ENCODE measurements at regions not wholly inside any gene's neighbourhood (a gene's known extent, or its start where the extent isn't known, plus 50 kb on each side); places are given as distances from the start of the nearest gene placed in this dataset.

GRCh38 chr16:79334127-79334526 lies 266.4 kb downstream of the MAF start:
- TF ChIP-seq, protein P1, sequence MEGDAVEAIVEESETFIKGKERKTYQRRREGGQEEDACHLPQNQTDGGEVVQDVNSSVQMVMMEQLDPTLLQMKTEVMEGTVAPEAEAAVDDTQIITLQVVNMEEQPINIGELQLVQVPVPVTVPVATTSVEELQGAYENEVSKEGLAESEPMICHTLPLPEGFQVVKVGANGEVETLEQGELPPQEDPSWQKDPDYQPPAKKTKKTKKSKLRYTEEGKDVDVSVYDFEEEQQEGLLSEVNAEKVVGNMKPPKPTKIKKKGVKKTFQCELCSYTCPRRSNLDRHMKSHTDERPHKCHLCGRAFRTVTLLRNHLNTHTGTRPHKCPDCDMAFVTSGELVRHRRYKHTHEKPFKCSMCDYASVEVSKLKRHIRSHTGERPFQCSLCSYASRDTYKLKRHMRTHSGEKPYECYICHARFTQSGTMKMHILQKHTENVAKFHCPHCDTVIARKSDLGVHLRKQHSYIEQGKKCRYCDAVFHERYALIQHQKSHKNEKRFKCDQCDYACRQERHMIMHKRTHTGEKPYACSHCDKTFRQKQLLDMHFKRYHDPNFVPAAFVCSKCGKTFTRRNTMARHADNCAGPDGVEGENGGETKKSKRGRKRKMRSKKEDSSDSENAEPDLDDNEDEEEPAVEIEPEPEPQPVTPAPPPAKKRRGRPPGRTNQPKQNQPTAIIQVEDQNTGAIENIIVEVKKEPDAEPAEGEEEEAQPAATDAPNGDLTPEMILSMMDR (IDR thresholded peaks at IDR 0.05), result no peak
- no peak for TF ChIP-seq POLR2A (IDR thresholded peaks at IDR 0.05)

Measured in tibial nerve (tissue), 3 donors.